Uterus (tissue), 2 donors: ENCODE measurements at regions not wholly inside any gene's neighbourhood (a gene's known extent, or its start where the extent isn't known, plus 50 kb on each side); places are given as distances from the start of the nearest gene placed in this dataset.

Experiments used
- POLR2A ChIP-seq, 2 donors: fragments of 450-650 bp; IDR thresholded peaks; one replicate each; pipeline ENCODE4 v1.6.1; 2016; ENCODE audit warnings: antibody characterized with exemption in 2 of 2, mild to moderate bottlenecking in 1 of 2, moderate library complexity in 1 of 2
- TF ChIP-seq, protein P1 (sequence below), 4 experiments: fragments of 200-600 bp in 2 of 4; fragments of 450-650 bp in 2 of 4; sonication (generic) in 2 of 4; IDR thresholded peaks; one replicate each; pipeline ENCODE4 v1.5.1; 2016 to 2019; ENCODE audit warnings: antibody characterized with exemption in 4 of 4, mild to moderate bottlenecking in 2 of 4, moderate library complexity in 1 of 4

DNA sequence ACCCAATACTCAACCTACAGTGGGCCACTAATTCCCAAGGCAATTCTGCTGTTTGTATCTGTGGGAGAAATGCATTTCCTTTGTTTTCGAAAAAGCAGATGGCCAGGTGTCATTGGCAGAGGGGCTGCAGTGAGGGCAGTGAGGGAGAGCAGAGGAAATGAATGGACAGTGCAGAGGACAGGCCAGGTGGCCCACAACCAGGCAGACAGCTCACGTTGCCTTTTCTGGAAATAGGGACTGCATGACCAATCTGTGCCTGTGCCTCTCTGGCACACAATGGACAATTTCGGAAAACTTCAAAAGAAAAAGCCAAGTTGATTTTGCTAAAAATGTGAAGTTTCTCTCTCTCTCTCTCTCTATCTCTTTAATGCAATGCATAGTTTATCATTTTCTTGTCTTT, 52.6 kb upstream of the ETS2 start:
- no peak for TF ChIP-seq POLR2A (IDR thresholded peaks at IDR 0.05)
- TF ChIP-seq, protein P1, sequence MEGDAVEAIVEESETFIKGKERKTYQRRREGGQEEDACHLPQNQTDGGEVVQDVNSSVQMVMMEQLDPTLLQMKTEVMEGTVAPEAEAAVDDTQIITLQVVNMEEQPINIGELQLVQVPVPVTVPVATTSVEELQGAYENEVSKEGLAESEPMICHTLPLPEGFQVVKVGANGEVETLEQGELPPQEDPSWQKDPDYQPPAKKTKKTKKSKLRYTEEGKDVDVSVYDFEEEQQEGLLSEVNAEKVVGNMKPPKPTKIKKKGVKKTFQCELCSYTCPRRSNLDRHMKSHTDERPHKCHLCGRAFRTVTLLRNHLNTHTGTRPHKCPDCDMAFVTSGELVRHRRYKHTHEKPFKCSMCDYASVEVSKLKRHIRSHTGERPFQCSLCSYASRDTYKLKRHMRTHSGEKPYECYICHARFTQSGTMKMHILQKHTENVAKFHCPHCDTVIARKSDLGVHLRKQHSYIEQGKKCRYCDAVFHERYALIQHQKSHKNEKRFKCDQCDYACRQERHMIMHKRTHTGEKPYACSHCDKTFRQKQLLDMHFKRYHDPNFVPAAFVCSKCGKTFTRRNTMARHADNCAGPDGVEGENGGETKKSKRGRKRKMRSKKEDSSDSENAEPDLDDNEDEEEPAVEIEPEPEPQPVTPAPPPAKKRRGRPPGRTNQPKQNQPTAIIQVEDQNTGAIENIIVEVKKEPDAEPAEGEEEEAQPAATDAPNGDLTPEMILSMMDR (IDR thresholded peaks at IDR 0.05): no peak
